Astrocyte of the spinal cord (primary cell): ENCODE measurements at regions not wholly inside any gene's neighbourhood (a gene's known extent, or its start where the extent isn't known, plus 50 kb on each side); places are given as distances from the start of the nearest gene placed in this dataset.
A peak's percentile ranks its signal among the peaks of the same experiment; 100 is the strongest.
"Not testable (repeated sequence)": the region's sequence is repeated elsewhere in the genome, so short reads cannot be mapped to it uniquely, and the experiment has no call there.

Source experiments
- DNase-seq: peaks from one replicate; pipeline ENCODE4 v3.0.0; 2011; ENCODE audit warnings: low read depth, low spot score
- H3K4me3 ChIP-seq: 2 replicates; pipeline ENCODE4 v1.5.1; 2011; ENCODE audit warnings: low read depth, mild to moderate bottlenecking, low read length, moderate library complexity
- CTCF ChIP-seq: IDR thresholded peaks from 2 replicates; pipeline ENCODE4 v1.5.1; 2012; ENCODE audit warnings: low read depth, mild to moderate bottlenecking, low read length, inconsistent platforms
- in situ Hi-C: cut with HindIII; loops from 2 replicates; pipeline ENCODE4 v1.10.0; 2017; ENCODE audit warnings: low sequenced_read_pairs

GRCh38 chr4:110348711-110349383 is 127.1 kb upstream of the ENPEP start:
- in situ Hi-C loops = no loop called here
- no peak for TF ChIP-seq CTCF
- no peak overlapping the region for H3K4me3 ChIP-seq
- no peak for DNase-seq

- in situ Hi-C loops = no loop called here
- H3K4me3 ChIP-seq = no peak overlapping the region
- no peak for TF ChIP-seq CTCF
- no peak for DNase-seq
Measured at GRCh38 chr4:110347805-110348204, 128.2 kb upstream of the ENPEP start.

- in situ Hi-C loops = no loop called here
Measured at GRCh38 chr4:110344165-110344564, 131.8 kb upstream of the ENPEP start.

GRCh38 chr4:110343534-110343933 is 132.4 kb upstream of the ENPEP start:
- H3K4me3 ChIP-seq = no peak overlapping the region
- TF ChIP-seq CTCF = no peak
- no peak for DNase-seq
- in situ Hi-C loops = no loop called here

More at GRCh38 chr4:110344165-110344564, 131.8 kb upstream of the ENPEP start:
- peak; percentile 38 for TF ChIP-seq CTCF
- H3K4me3 ChIP-seq = no peak overlapping the region
- DNase-seq = peak; percentile 46

GRCh38 chr4:110341118-110341517 is 134.8 kb upstream of the ENPEP start:
- in situ Hi-C loops = not testable (repeated sequence)

GRCh38 chr4:110335399-110335798 is 137.0 kb upstream of the ELOVL6 start:
- no peak overlapping the region for H3K4me3 ChIP-seq
- DNase-seq = no peak
- TF ChIP-seq CTCF = no peak
- in situ Hi-C loops = no loop called here

More at GRCh38 chr4:110341118-110341517, 134.8 kb upstream of the ENPEP start:
- H3K4me3 ChIP-seq = not testable (repeated sequence)
- peak; percentile 13 for DNase-seq

- H3K4me3 ChIP-seq = no peak overlapping the region
- DNase-seq = no peak
- TF ChIP-seq CTCF = no peak
- in situ Hi-C loops = no loop called here
Measured at GRCh38 chr4:110332483-110332882, 134.1 kb upstream of the ELOVL6 start.

- in situ Hi-C loops, DNase-seq, H3K4me3 ChIP-seq: not testable (repeated sequence)
Measured at GRCh38 chr4:110326426-110326825, 128.0 kb upstream of the ELOVL6 start.
